ENCODE measurements at regions not wholly inside any gene's neighbourhood (a gene's known extent, or its start where the extent isn't known, plus 50 kb on each side); places are given as distances from the start of the nearest gene placed in this dataset.

DNA sequence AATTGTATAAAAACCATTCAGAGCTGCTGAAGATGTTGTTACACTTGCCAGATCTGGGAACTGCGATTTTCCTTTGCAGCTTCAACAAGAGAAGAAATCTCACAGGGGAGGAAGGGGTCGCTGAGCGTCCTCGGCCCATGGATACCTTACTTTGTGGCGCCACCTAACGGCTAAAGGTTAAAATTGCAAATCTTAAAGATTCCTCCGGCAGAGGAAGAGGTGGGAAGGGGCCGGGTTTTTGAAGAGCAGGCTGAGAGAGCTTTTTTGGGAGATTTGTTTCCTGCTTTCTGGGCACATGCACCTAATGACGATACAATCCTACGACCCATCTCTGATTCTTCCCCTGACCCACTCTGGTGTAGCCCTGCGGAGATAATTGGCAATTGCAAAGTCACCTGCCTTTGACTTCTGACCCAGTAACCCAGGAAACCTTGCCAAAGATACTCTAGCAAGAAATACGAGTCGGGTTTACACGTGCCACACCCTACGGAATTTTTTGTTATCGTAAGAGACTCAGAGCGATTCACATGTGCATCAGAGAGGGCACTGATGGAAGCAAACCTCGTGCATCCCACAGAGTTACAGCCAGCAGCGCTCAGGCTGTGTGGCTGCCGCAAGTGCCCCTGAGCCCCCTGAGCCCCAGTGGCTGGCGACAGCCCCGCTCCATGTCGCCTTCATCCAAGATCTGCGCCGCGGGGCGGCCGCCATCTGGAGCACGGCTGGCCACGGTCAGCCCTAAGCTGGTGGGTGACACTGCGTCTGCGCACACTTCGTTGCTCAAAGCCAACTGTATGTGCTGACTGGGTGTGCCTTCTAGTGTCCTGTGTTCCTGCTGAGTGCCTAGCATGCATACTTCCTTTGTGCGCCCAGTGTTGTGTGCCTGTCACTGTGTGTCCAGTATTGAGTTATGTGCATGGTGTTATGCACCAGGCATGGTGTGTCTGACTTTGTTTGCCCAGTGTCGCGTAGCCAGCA, 55.2 kb upstream of the CHRNA7 start:
- Mint-ChIP-seq H3K27ac (ENCODE audit: unreplicated experiment) (peak overlapping the region; percentile 57), H3K4me1 (ENCODE audit: low read depth, unreplicated experiment) (peaks cover 20% of the 10 kb centered on the region), H3K4me3 (ENCODE audit: unreplicated experiment) (no peak overlapping the region), H3K27me3 (ENCODE audit: unreplicated experiment) (no peaks in the 10 kb centered on the region), H3K36me3 (ENCODE audit: unreplicated experiment) (no peaks in the 10 kb centered on the region), H3K9me3 (ENCODE audit: unreplicated experiment) (peaks cover 7% of the 10 kb centered on the region)
- DNase-seq: peak; percentile 72
- TF ChIP-seq, protein P1, sequence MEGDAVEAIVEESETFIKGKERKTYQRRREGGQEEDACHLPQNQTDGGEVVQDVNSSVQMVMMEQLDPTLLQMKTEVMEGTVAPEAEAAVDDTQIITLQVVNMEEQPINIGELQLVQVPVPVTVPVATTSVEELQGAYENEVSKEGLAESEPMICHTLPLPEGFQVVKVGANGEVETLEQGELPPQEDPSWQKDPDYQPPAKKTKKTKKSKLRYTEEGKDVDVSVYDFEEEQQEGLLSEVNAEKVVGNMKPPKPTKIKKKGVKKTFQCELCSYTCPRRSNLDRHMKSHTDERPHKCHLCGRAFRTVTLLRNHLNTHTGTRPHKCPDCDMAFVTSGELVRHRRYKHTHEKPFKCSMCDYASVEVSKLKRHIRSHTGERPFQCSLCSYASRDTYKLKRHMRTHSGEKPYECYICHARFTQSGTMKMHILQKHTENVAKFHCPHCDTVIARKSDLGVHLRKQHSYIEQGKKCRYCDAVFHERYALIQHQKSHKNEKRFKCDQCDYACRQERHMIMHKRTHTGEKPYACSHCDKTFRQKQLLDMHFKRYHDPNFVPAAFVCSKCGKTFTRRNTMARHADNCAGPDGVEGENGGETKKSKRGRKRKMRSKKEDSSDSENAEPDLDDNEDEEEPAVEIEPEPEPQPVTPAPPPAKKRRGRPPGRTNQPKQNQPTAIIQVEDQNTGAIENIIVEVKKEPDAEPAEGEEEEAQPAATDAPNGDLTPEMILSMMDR (IDR thresholded peaks at IDR 0.05; ENCODE audit: partially characterized antibody, unreplicated experiment): peak; percentile 79

DNA sequence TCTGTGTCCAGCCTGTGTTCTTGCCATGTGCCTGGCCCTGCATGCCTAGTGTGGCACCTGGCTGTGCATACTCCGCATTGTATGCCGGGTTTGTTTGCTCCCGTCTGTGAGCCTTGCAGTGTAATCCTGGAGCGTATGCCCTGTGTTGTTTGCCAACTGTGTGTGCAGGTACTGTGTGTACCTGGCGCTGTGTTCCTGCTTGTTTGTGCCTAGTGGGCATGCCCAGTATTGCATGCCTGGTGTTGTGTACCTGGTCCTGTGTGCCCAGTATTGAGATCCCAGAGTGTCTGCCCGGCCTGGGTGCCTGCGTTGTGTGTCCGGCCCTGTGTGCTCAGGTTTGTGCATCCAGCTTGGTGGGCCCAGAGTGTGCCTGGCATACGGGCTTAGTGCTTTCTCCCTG, 54.5 kb upstream of the CHRNA7 start:
- TF ChIP-seq, protein P1 (IDR thresholded peaks at IDR 0.05; ENCODE audit: partially characterized antibody, unreplicated experiment): peak; percentile 59
- Mint-ChIP-seq H3K4me3 (ENCODE audit: unreplicated experiment) (no peak overlapping the region), H3K4me1 (ENCODE audit: low read depth, unreplicated experiment) (peaks cover 23% of the 10 kb centered on the region), H3K27ac (ENCODE audit: unreplicated experiment) (no peak overlapping the region), H3K9me3 (ENCODE audit: unreplicated experiment) (peaks cover 5% of the 10 kb centered on the region), H3K36me3 (ENCODE audit: unreplicated experiment) (no peaks in the 10 kb centered on the region), H3K27me3 (ENCODE audit: unreplicated experiment) (no peaks in the 10 kb centered on the region)
- DNase-seq: no peak

DNA sequence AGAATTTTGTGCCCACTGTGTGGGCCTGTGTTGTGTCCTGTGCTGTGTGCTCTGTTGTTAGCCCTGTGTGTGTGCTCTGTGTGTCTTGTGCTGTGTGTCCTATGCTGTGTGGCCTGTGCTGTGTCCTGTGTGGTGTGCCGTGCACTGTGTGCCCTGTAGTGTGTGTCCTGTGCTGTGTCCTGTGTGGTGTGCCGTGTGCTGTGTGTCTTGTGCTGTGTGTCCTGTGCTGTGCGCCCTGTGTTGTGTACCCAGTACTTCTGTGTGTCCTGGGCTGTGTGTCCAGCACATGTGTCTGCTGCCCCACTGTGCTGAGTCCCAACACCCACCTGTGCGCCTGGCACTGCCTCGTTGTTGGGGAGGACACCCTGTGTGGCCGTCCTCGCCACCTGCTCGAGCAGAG, 53.2 kb upstream of the CHRNA7 start:
- H3K4me1 Mint-ChIP-seq (ENCODE audit: low read depth, unreplicated experiment): peaks cover 26% of the 10 kb centered on the region
- TF ChIP-seq, protein P1 (IDR thresholded peaks at IDR 0.05; ENCODE audit: partially characterized antibody, unreplicated experiment): no peak
- no peaks in the 10 kb centered on the region for H3K27me3 Mint-ChIP-seq (ENCODE audit: unreplicated experiment)
- no peak for DNase-seq
- H3K9me3 Mint-ChIP-seq (ENCODE audit: unreplicated experiment): peaks cover 5% of the 10 kb centered on the region
- H3K27ac Mint-ChIP-seq (ENCODE audit: unreplicated experiment): no peak overlapping the region
- H3K4me3 Mint-ChIP-seq (ENCODE audit: unreplicated experiment): no peak overlapping the region
- H3K36me3 Mint-ChIP-seq (ENCODE audit: unreplicated experiment): no peaks in the 10 kb centered on the region

DNA sequence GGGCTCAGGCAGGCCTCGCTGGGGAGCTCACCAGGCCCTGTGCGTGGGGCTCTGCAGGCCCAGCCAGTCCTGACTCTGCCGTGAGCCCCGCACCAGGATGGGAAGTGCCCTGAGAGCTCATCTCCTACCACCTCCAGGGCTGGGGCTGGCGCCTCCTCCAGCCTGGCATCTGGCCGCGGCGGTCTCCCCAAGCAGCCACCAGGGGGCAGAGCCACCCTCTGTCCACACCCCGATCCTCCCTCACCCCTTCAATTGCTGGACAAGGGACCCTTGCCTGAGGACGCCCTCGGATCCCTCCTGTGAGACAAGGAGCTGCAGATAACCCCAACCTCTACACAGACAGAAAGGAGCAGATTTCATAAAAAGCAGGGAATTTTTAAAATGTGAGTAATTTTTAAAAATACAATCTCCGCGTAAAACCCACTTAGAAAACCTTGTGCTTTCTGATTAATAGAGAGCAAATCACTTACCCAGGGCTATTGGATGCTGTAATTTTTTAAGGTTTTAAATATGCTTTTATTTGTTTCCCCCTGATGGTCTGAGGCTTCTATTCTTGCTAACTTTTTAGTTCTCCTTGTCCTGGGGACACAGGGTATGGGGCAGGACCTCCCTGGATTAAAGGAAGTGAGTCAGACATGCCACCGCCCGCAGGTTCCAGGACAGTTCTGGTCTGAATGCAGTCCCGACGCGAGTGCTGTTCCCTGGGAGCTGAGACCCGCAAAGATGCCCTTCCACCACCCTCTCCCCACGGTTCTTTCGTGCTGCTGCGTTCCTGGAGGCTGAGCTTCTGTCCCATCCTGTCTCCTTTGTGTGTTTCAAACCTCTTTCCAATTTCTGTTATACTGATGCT, 52.3 kb upstream of the CHRNA7 start:
- Mint-ChIP-seq H3K36me3 (ENCODE audit: unreplicated experiment) (no peaks in the 10 kb centered on the region), H3K4me3 (ENCODE audit: unreplicated experiment) (no peak overlapping the region), H3K27me3 (ENCODE audit: unreplicated experiment) (no peaks in the 10 kb centered on the region), H3K4me1 (ENCODE audit: low read depth, unreplicated experiment) (peaks cover 23% of the 10 kb centered on the region), H3K27ac (ENCODE audit: unreplicated experiment) (peak overlapping the region; percentile 48), H3K9me3 (ENCODE audit: unreplicated experiment) (peaks cover 5% of the 10 kb centered on the region)
- peak; percentile 91 for DNase-seq
- TF ChIP-seq, protein P1 (IDR thresholded peaks at IDR 0.05; ENCODE audit: partially characterized antibody, unreplicated experiment): peak; percentile 97
